ENCODE measurements at regions not wholly inside any gene's neighbourhood (a gene's known extent, or its start where the extent isn't known, plus 50 kb on each side); places are given as distances from the start of the nearest gene placed in this dataset.
"Not testable (repeated sequence)": the region's sequence is repeated elsewhere in the genome, so short reads cannot be mapped to it uniquely, and the experiment has no call there.

GRCh38 chr22:49005557-49005956 lies 822.1 kb downstream of the BRD1 start:
- CTCF ChIA-PET = no interaction called here
- Mint-ChIP-seq H3K4me3 (no peak overlapping the region), H3K27ac (no peak overlapping the region), H3K4me1 (no peaks in the 10 kb centered on the region), H3K9me3 (no peaks in the 10 kb centered on the region), H3K27me3 (no peaks in the 10 kb centered on the region), H3K36me3 (ENCODE audit: low read depth) (no peaks in the 10 kb centered on the region)
- POLR2A ChIA-PET = no interaction called here
- no peak for DNase-seq

DNA sequence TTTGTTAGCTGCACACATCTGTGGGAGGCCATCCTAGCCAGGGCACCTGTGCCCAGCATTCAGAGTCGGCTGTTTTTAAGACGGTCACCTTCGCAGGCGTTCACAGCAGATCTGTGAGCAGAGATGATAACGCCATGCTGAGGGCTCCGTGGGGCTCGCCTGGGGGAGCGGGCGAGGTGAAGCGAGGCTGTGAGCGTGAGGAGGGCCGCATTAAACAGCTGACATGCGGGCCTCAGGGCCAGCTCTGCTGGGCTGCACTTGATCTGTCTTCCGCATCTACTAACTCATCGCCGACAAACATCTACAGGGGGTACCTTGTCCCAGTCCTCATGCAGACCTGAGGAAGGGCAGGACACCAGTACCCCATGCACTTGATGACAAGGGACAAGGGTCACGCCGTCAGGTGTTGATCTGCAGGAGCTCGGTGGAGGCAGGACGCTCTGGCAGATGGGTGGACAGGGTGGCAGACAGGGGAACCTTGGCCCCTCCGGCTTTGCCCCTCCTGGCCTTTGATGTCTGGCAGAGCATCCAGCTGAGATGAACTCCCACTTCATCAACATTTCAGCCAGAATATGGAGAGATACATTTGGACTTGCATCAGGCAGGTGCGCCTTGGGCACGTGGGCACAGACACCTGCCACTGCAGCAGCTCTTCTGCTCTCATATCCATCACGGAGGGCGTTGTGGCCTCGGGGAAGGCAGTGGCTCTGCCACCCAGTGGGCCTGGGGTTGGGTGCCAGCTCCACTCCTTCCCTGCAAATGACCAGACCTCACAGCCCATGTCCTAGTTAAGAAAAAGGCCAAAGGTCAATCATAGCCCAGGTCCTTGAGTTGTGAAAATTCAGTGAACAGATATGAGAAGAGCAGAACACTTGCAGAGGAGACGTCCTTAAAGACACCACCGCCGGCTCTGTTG lies 822.9 kb downstream of the BRD1 start:
- no peak for DNase-seq
- no peaks in the 10 kb centered on the region for H3K4me1 Mint-ChIP-seq
- no peaks in the 10 kb centered on the region for H3K27me3 Mint-ChIP-seq
- CTCF ChIA-PET = no interaction called here
- H3K27ac Mint-ChIP-seq = no peak overlapping the region
- no peaks in the 10 kb centered on the region for H3K9me3 Mint-ChIP-seq
- no peak overlapping the region for H3K4me3 Mint-ChIP-seq
- POLR2A ChIA-PET = no interaction called here
- H3K36me3 Mint-ChIP-seq (ENCODE audit: low read depth) = no peaks in the 10 kb centered on the region

GRCh38 chr22:48997605-48998004 lies 830.1 kb downstream of the BRD1 start:
- DNase-seq; H3K27ac Mint-ChIP-seq; CTCF ChIA-PET; H3K4me3 Mint-ChIP-seq; H3K9me3 Mint-ChIP-seq; H3K36me3 Mint-ChIP-seq (ENCODE audit: low read depth); H3K27me3 Mint-ChIP-seq; POLR2A ChIA-PET; H3K4me1 Mint-ChIP-seq: not testable (repeated sequence)

GRCh38 chr22:48993655-48994054 lies 834.0 kb downstream of the BRD1 start:
- no peak for DNase-seq
- Mint-ChIP-seq H3K4me1 (no peaks in the 10 kb centered on the region), H3K4me3 (no peak overlapping the region), H3K27me3 (peaks cover 3% of the 10 kb centered on the region), H3K9me3 (no peaks in the 10 kb centered on the region), H3K36me3 (ENCODE audit: low read depth) (no peaks in the 10 kb centered on the region), H3K27ac (no peak overlapping the region)
- ChIA-PET CTCF (no interaction called here), POLR2A (no interaction called here)

DNA sequence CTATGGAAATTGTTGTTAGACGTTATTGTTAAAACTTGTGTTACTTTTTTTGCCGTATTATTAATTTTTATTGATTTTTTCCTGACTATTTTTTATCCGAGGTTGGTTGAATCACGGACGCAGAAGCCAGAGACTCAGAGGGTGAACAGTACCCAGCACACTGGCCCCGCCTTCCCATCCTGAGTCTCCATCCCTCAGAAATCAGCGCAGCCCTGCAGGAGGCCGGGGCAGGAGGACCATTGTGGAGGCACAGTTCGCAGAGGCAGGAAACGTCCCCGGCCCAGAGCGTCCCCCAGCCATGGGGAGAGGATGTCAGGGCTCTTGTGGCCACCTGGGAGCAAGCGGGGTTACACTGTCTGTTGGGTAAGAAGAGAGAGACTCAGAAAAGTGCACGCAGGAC lies 843.0 kb downstream of the BRD1 start:
- H3K27ac Mint-ChIP-seq = no peak overlapping the region
- H3K4me3 Mint-ChIP-seq = no peak overlapping the region
- H3K27me3 Mint-ChIP-seq = no peaks in the 10 kb centered on the region
- POLR2A ChIA-PET = no interaction called here
- no peaks in the 10 kb centered on the region for H3K36me3 Mint-ChIP-seq (ENCODE audit: low read depth)
- CTCF ChIA-PET = no interaction called here
- no peaks in the 10 kb centered on the region for H3K4me1 Mint-ChIP-seq
- no peak for DNase-seq
- peaks cover 5% of the 10 kb centered on the region for H3K9me3 Mint-ChIP-seq

DNA sequence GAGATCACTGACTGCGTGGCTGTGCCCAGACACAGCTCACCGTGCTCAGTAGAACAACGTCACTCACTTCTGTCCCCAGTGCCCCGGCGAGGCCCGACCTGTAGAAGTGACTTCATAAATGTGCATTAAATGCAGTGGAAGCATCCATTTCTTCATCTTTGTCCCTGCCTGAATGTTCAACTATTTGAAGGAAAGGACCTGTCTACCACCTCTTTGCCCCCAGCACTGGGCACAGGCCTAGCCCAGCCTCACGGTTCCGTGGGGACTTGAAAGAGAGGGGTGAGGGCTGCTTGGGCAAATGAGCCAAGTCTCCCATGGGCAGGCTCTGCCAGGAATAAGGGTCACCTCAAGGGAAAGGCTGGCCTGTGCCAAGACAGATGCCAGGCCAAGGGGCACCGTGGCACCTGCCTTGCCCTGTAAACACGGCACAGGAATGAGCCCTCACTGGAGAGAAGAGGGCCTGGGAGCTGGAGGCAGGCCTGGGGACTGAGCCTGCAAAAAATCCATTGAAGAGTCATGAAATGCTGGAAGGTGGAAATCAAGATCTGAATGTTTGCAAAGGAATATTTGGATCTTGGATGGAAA lies 845.3 kb downstream of the BRD1 start:
- no peak overlapping the region for H3K27ac Mint-ChIP-seq
- DNase-seq = no peak
- no peak overlapping the region for H3K4me3 Mint-ChIP-seq
- H3K36me3 Mint-ChIP-seq (ENCODE audit: low read depth) = no peaks in the 10 kb centered on the region
- no peaks in the 10 kb centered on the region for H3K27me3 Mint-ChIP-seq
- peaks cover 5% of the 10 kb centered on the region for H3K9me3 Mint-ChIP-seq
- POLR2A ChIA-PET = no interaction called here
- no peaks in the 10 kb centered on the region for H3K4me1 Mint-ChIP-seq
- CTCF ChIA-PET = no interaction called here

GRCh38 chr22:48981371-48982061 lies 846.2 kb downstream of the BRD1 start:
- Mint-ChIP-seq H3K27me3 (no peaks in the 10 kb centered on the region), H3K9me3 (peaks cover 5% of the 10 kb centered on the region), H3K27ac (no peak overlapping the region), H3K4me1 (no peaks in the 10 kb centered on the region), H3K4me3 (no peak overlapping the region), H3K36me3 (ENCODE audit: low read depth) (no peaks in the 10 kb centered on the region)
- no peak for DNase-seq
- POLR2A ChIA-PET = no interaction called here
- CTCF ChIA-PET = no interaction called here

GRCh38 chr22:48980918-48981317 lies 846.8 kb downstream of the BRD1 start:
- ChIA-PET CTCF (no interaction called here), POLR2A (no interaction called here)
- DNase-seq = no peak
- no peaks in the 10 kb centered on the region for H3K36me3 Mint-ChIP-seq (ENCODE audit: low read depth)
- H3K9me3 Mint-ChIP-seq = peaks cover 5% of the 10 kb centered on the region
- no peaks in the 10 kb centered on the region for H3K4me1 Mint-ChIP-seq
- no peak overlapping the region for H3K27ac Mint-ChIP-seq
- H3K27me3 Mint-ChIP-seq = no peaks in the 10 kb centered on the region
- no peak overlapping the region for H3K4me3 Mint-ChIP-seq

- ChIA-PET CTCF (no interaction called here), POLR2A (no interaction called here)
- no peak overlapping the region for H3K4me3 Mint-ChIP-seq
- H3K27ac Mint-ChIP-seq = no peak overlapping the region
- no peak for DNase-seq
- H3K27me3 Mint-ChIP-seq = no peaks in the 10 kb centered on the region
- H3K9me3 Mint-ChIP-seq = peaks cover 5% of the 10 kb centered on the region
- H3K4me1 Mint-ChIP-seq = no peaks in the 10 kb centered on the region
- no peaks in the 10 kb centered on the region for H3K36me3 Mint-ChIP-seq (ENCODE audit: low read depth)
Measured at GRCh38 chr22:48980409-48980808, 847.3 kb downstream of the BRD1 start.

DNA sequence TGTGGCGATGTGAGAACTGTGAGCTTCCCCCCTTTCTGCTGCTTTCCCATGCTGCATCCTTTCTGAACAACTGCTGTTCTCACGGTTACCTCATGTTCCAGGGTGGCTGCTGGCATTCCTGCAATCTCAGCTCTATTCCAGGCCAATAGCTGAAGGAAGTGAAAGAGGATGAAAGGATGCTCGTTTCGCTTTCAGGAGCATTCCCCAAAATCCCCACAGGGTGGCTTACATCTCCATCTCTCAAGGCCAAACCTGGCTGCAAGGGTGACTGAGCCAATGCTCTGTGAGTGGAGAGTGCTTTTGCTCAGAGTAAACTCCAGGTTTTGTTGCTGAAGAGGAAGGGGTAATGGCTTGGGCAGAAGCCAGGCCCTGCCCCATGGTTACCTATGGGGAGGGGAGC lies 848.2 kb downstream of the BRD1 start:
- H3K27me3 Mint-ChIP-seq = no peaks in the 10 kb centered on the region
- no peaks in the 10 kb centered on the region for H3K9me3 Mint-ChIP-seq
- ChIA-PET POLR2A (no interaction called here), CTCF (no interaction called here)
- no peak for DNase-seq
- H3K4me3 Mint-ChIP-seq = no peak overlapping the region
- no peaks in the 10 kb centered on the region for H3K36me3 Mint-ChIP-seq (ENCODE audit: low read depth)
- no peaks in the 10 kb centered on the region for H3K4me1 Mint-ChIP-seq
- H3K27ac Mint-ChIP-seq = no peak overlapping the region

DNA sequence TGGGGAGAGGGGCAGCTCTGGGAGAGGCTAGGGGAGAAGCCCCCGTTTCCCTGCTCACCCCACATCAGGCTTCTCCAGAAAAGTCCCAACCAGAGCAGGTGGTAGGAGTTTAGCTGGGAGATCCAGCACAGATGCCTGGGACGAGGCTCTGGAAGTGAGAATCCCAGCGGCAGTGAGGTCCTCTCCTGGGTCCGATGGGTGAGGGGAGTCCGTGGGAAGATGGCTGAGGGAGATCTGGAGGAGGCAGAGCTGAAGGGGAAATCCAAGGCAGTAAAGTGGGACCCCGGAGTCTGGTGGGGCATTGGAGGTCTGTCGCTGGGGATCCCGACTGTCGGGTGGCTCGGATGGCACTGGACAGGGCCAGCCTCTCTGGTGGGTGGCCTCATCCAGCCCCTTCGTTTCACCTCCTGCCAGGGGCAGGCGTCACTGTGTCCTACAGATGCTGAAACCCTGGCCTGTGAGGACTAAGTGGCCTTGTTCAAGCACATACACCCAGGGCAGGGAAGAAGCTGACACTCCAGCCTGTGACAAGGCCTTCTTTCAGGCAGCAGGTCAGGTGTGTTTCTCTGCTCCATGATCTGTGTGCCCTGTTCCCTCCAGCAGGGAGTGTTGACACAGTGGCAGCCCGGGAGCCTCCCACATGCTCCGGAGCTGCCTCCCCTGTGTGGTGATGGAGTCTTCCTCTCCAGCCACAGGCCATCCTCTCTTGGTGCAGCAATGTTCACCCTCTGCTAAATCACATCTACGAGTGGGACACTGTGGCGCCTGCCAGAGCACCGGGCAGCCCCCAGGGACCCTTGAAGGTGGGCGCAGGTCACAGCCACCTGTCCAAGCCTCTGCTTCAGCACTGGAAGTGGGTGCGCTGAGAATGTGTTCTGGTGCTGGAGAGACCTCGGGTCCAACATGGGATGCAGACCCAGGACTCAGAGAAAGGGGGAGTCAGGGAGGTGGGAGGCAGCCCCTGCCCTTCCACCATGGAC lies 850.8 kb downstream of the BRD1 start:
- Mint-ChIP-seq H3K27ac (no peak overlapping the region), H3K27me3 (no peaks in the 10 kb centered on the region), H3K4me1 (no peaks in the 10 kb centered on the region), H3K36me3 (ENCODE audit: low read depth) (no peaks in the 10 kb centered on the region), H3K9me3 (no peaks in the 10 kb centered on the region), H3K4me3 (no peak overlapping the region)
- CTCF ChIA-PET = no interaction called here
- no peak for DNase-seq
- POLR2A ChIA-PET = no interaction called here

- DNase-seq = no peak
- Mint-ChIP-seq H3K36me3 (ENCODE audit: low read depth) (no peaks in the 10 kb centered on the region), H3K9me3 (no peaks in the 10 kb centered on the region), H3K4me3 (no peak overlapping the region), H3K27ac (no peak overlapping the region), H3K27me3 (peaks cover 4% of the 10 kb centered on the region), H3K4me1 (no peaks in the 10 kb centered on the region)
- ChIA-PET POLR2A (no interaction called here), CTCF (no interaction called here)
Measured at GRCh38 chr22:48975886-48976285, 851.8 kb downstream of the BRD1 start.

DNA sequence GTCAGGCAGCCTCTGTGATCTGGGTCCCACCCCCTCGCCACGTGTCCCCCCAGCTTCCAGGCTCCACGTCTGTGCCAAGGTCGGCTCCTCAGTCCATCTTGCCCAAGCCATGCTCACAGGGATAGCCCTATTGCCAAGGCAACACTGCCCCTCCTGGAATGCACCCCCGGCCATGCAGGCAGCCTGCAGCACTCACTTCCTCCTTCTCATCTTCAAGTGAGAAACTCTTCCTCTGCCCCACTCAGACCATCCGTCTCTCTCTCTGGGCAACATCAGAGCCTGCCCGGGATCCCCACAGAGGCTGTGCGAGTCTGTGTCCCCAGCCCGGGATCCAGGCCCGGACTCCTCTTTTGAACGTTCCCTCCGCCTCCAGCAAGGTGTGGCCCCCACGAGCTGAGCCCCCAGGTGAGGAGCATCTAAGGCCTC lies 852.3 kb downstream of the BRD1 start:
- Mint-ChIP-seq H3K9me3 (no peaks in the 10 kb centered on the region), H3K4me1 (no peaks in the 10 kb centered on the region), H3K4me3 (no peak overlapping the region), H3K27me3 (peaks cover 4% of the 10 kb centered on the region), H3K27ac (no peak overlapping the region), H3K36me3 (ENCODE audit: low read depth) (no peaks in the 10 kb centered on the region)
- no peak for DNase-seq
- ChIA-PET POLR2A (no interaction called here), CTCF (no interaction called here)

All from activated CD4-positive, alpha-beta T cell treated with anti-CD3 and anti-CD28 coated beads, Interleukin-2, amount 10 ng/mL, durations not matched to agents 7 days and 5 days (primary cell).